ENCODE measurements at regions not wholly inside any gene's neighbourhood (a gene's known extent, or its start where the extent isn't known, plus 50 kb on each side); places are given as distances from the start of the nearest gene placed in this dataset.

DNA sequence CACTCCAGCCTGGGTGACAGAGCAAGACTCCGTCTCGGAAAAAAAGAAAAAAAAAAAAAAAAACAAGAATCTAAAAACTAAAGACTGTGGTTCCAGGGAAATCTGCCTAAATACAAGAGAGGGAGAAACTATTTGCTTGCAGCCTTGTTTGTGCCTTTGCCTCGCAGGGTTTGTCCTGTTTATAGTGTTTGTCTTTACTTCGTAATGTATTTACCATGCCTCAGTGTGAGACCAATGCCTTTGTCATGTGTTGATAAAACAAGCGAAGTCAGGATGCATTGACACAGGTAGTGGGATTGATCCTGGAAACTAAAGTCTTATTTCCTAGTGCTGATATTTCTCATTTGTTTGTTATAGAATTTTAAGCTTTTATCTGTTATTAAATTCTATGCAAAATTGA lies 199.0 kb downstream of the EXOC5 start (continued):
- TF ChIP-seq ZNF263 (CRISPR knock-in tag; IDR thresholded peaks at IDR 0.05; ENCODE audit: borderline replicate concordance): no peak
- TF ChIP-seq KLF10 (CRISPR knock-in tag; IDR thresholded peaks at IDR 0.05): no peak

GRCh38 chr14:57068511-57068910 lies 200.2 kb downstream of the EXOC5 start:
- Histone ChIP-seq H3K79me2 (ENCODE audit: control insufficient read depth, insufficient read depth, low read length) (no peaks in the 10 kb centered on the region), H3K9me3 (replicated peaks; ENCODE audit: control insufficient read depth, insufficient read depth, low read depth, low read length) (no peaks in the 10 kb centered on the region), H3K27ac (ENCODE audit: extremely low read depth, low read depth, low read length) (no peak overlapping the region), H3K9me1 (ENCODE audit: control insufficient read depth, insufficient read depth, low read length) (no peaks in the 10 kb centered on the region), H2AFZ (ENCODE audit: low read depth, low read length) (no peak overlapping the region), H3K4me3 (no peak overlapping the region), H3K9ac (ENCODE audit: insufficient read depth in 1 of 2, low read depth in 2 of 2, low read length in 2 of 2) (no peak overlapping the region), H3K4me2 (ENCODE audit: insufficient read depth, low read length) (no peak overlapping the region), H4K20me1 (replicated peaks; ENCODE audit: control insufficient read depth, insufficient read depth, low read length) (no peaks in the 10 kb centered on the region), H3K27me3 (ENCODE audit: control insufficient read depth in 2 of 2, insufficient read depth in 2 of 2, low read length in 2 of 2) (no peaks in the 10 kb centered on the region), H3K36me3 (ENCODE audit: control insufficient read depth, insufficient read depth, low read length) (no peaks in the 10 kb centered on the region), H3K4me1 (replicated peaks in 1 of 2; ENCODE audit: control insufficient read depth in 2 of 2, insufficient read depth in 2 of 2, low read length in 2 of 2) (no peaks in the 10 kb centered on the region)
- FAIRE-seq (no peak), ATAC-seq (no peak), DNase-seq (ENCODE audit: extremely low read depth in 1 of 4, low spot score in 3 of 4) (no peak)
- intact Hi-C loops (cut with micrococcal nuclease): loop anchor here (2.0 to 10.0 kb wide), 5 partner anchors 119 to 576 kb away; no protein-coding TSS in a partner anchor
- WGBS (ENCODE audit: insufficient coverage, low coverage, missing lambda C conversion rate): 3% methylated on average over 8 of the region's 8 CpGs
- ChIA-PET POLR2A (interaction anchor here (0.8 kb wide), 1 partner anchor 224 kb away, joined by 3 read pairs; no protein-coding TSS in a partner anchor), CTCF (ENCODE audit: low intra/inter-chr PET ratio) (no interaction called here)
- in situ Hi-C loops (cut with MboI): loop anchor here (25.0 kb wide), 2 partner anchors 244 to 506 kb away; no protein-coding TSS in a partner anchor
- no TSS peak for BruUV-seq (replicated peaks)
- TF ChIP-seq, protein P1, sequence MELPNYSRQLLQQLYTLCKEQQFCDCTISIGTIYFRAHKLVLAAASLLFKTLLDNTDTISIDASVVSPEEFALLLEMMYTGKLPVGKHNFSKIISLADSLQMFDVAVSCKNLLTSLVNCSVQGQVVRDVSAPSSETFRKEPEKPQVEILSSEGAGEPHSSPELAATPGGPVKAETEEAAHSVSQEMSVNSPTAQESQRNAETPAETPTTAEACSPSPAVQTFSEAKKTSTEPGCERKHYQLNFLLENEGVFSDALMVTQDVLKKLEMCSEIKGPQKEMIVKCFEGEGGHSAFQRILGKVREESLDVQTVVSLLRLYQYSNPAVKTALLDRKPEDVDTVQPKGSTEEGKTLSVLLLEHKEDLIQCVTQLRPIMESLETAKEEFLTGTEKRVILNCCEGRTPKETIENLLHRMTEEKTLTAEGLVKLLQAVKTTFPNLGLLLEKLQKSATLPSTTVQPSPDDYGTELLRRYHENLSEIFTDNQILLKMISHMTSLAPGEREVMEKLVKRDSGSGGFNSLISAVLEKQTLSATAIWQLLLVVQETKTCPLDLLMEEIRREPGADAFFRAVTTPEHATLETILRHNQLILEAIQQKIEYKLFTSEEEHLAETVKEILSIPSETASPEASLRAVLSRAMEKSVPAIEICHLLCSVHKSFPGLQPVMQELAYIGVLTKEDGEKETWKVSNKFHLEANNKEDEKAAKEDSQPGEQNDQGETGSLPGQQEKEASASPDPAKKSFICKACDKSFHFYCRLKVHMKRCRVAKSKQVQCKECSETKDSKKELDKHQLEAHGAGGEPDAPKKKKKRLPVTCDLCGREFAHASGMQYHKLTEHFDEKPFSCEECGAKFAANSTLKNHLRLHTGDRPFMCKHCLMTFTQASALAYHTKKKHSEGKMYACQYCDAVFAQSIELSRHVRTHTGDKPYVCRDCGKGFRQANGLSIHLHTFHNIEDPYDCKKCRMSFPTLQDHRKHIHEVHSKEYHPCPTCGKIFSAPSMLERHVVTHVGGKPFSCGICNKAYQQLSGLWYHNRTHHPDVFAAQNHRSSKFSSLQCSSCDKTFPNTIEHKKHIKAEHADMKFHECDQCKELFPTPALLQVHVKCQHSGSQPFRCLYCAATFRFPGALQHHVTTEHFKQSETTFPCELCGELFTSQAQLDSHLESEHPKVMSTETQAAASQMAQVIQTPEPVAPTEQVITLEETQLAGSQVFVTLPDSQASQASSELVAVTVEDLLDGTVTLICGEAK (IDR thresholded peaks at IDR 0.05): no peak
- TF ChIP-seq, protein P1 (CRISPR knock-in tag; IDR thresholded peaks at IDR 0.05): no peak
- TF ChIP-seq NCOA2 (IDR thresholded peaks at IDR 0.05; ENCODE audit: partially characterized antibody in 2 of 2) (no peak), CBFA2T2 (conservative IDR thresholded peaks at IDR 0.05) (no peak), CAMTA2 (CRISPR knock-in tag; conservative IDR thresholded peaks at IDR 0.05) (no peak), CHD4 (IDR thresholded peaks at IDR 0.05; ENCODE audit: insufficient read depth, insufficient replicate concordance, low read depth, low read length, poor library complexity, severe bottlenecking) (no peak), EP400 (IDR thresholded peaks at IDR 0.05) (no peak), DLX4 (CRISPR knock-in tag; IDR thresholded peaks at IDR 0.05) (no peak), SRSF7 (optimal IDR thresholded peaks at IDR 0.05; ENCODE audit: low read depth, low read length) (no peak)

Data from K562 (cell line).